Psoas muscle (tissue), 7 donors: ENCODE measurements at regions not wholly inside any gene's neighbourhood (a gene's known extent, or its start where the extent isn't known, plus 50 kb on each side); places are given as distances from the start of the nearest gene placed in this dataset.

Experiments used
- ATAC-seq, 4 donors: fragments of 200-7000 bp; cut with Tn5 transposase; one replicate each; pipeline ENCODE4 v1.9.1; 2020; ENCODE audit warnings: moderate library complexity in 3 of 4, mild to moderate bottlenecking in 2 of 4
- DNase-seq, 2 donors: peaks; one replicate each; pipeline ENCODE4 v3.0.0-alpha.2; 2020
- H3K27ac ChIP-seq: fragments of 200-600 bp; one replicate; pipeline ENCODE4 v1.8.0; 2022
- H3K27me3 ChIP-seq, 3 donors: fragments of 200-600 bp in 1 of 3; one replicate each; pipeline versions ENCODE4 v1.6.1 to v1.8.0; 2013 to 2022; ENCODE audit warnings: low read length in 2 of 3, mild to moderate bottlenecking in 2 of 3, moderate library complexity in 1 of 3; ENCODE audit not compliant: insufficient read depth in 3 of 3
- H3K36me3 ChIP-seq, 2 donors: fragments of 200-600 bp in 1 of 2; one replicate each; pipeline versions ENCODE4 v1.6.1 to v1.8.0; 2013 to 2022; ENCODE audit warnings: low read depth in 1 of 2, mild to moderate bottlenecking in 1 of 2, moderate library complexity in 1 of 2; ENCODE audit not compliant: insufficient read depth in 1 of 2
- H3K4me1 ChIP-seq: fragments of 200-600 bp; one replicate; pipeline ENCODE4 v1.8.0; 2022
- H3K4me3 ChIP-seq: fragments of 200-600 bp; one replicate; pipeline ENCODE4 v1.8.0; 2022; ENCODE audit warnings: mild to moderate bottlenecking
- H3K9me3 ChIP-seq: fragments of 200-600 bp; one replicate; pipeline ENCODE4 v1.8.0; 2022
- CTCF ChIP-seq: fragments of 200-600 bp; IDR thresholded peaks from one replicate; pipeline ENCODE4 v1.8.0; 2022; ENCODE audit warnings: antibody characterized with exemption
- WGBS, 3 donors: extraction: QIAGEN DNeasy Blood & Tissue Kit; methylation state at CpG; one replicate each; pipeline versions ENCODE4 v1.1.6 to v1.1.7; 2013; 5-methylcytosine and 5-hydroxymethylcytosine counted together
- intact Hi-C, 2 donors: fragments of 100-400 bp; cut with DNase I; formaldehyde crosslinking; loops; one replicate each; pipeline versions ENCODE4 v1.11.0 to v1.14.2; 2022
- donor health status: healthy with polysubstance abuse.
- donor health status: DM: no; HTN: no; CAD: no; lungs with moderate emphysema.
- donor health status: Bipolar disorder and iron deficiency.
- donor health status: healthy.
- donor health status: DM: yes; HTN: yes; CAD: no.
- donor health status: DM: no; HTN: no; CAD: no.
- donor health status: DM: yes; HTN: yes; CAD: no.

DNA sequence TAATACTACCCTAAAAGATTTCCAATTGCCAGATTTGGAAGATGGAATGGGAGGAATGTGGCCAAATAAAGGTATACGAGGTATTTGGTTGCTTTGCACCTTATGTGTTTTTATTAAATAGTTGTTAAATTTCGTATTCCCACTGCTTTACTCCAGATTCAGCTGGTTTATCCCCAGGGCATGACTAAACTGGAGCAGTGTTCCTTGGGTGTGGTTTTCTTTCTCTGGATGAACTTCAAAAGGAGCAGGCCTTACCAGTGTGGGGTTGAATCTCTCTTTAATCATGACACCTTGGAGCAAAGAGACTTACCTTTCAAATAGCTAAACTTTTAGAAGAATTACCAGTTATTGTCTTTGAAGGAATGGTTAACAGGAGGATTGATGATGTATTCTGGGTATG is 121.7 kb upstream of the BNC2 start:
- no peak overlapping the region for H3K4me3 ChIP-seq
- H3K4me1 ChIP-seq = peaks cover 3% of the 10 kb centered on the region
- no peaks in the 10 kb centered on the region for H3K27me3 ChIP-seq
- intact Hi-C loops = no loop called here
- peaks cover 11% of the 10 kb centered on the region for H3K9me3 ChIP-seq
- no peak for TF ChIP-seq CTCF
- DNase-seq (no peak), ATAC-seq (no peak)
- H3K36me3 ChIP-seq = no peaks in the 10 kb centered on the region
- 61 to 63% (median 62%) methylated on average over 2 of the region's 2 CpGs for WGBS, 3 donors
- no peak overlapping the region for H3K27ac ChIP-seq

DNA sequence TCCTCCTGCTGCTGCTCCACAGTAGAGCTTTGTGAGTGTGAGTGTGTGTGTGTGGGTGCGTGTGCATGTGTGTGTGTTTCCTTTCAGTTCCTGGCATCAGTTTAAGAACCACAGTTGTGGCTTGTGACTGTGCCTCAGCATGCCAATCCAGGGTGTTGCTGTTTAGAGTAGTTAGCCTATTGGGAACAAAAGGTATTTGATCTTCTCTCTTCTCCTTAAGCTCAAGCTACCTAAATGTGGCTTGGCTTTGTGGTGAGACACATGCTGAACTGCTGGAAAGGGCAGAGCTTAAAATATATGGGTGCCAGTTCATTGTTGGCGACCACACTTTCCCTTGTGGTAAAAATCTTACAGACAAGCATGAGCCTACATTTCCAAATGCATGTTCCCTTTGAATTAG is 116.6 kb upstream of the BNC2 start:
- peak in 2 of 4 donors; percentile 72 for ATAC-seq
- Histone ChIP-seq H3K27me3 (no peaks in the 10 kb centered on the region), H3K27ac (peak overlapping the region; percentile 23), H3K4me1 (peaks cover 10% of the 10 kb centered on the region), H3K36me3 (no peaks in the 10 kb centered on the region), H3K4me3 (no peak overlapping the region), H3K9me3 (no peaks in the 10 kb centered on the region)
- no peak for TF ChIP-seq CTCF
- WGBS, 3 donors = 45 to 75% (median 60%) methylated on average over 2 of the region's 2 CpGs
- intact Hi-C loops = loop anchor here in 1 of 2 donors (10.0 kb wide), 1 partner anchor 82 kb away; no protein-coding TSS in a partner anchor
- no peak for DNase-seq

GRCh38 chr9:16986556-16986955 is 116.1 kb upstream of the BNC2 start:
- ATAC-seq = no peak
- no peaks in the 10 kb centered on the region for H3K9me3 ChIP-seq
- intact Hi-C loops = loop anchor here in 1 of 2 donors (10.0 kb wide), 1 partner anchor 82 kb away; no protein-coding TSS in a partner anchor
- H3K27me3 ChIP-seq = no peaks in the 10 kb centered on the region
- H3K27ac ChIP-seq = peak overlapping the region; percentile 23
- no peak for DNase-seq
- no peaks in the 10 kb centered on the region for H3K36me3 ChIP-seq
- peaks cover 10% of the 10 kb centered on the region for H3K4me1 ChIP-seq
- WGBS, 3 donors = 59 to 78% (median 61%) methylated on average over 4 of the region's 4 CpGs
- H3K4me3 ChIP-seq = no peak overlapping the region
- TF ChIP-seq CTCF = no peak

- 61 to 68% (median 68%) methylated on average over 12 of the region's 12 CpGs for WGBS, 3 donors
- peak in 2 of 4 donors; percentile 37 to 50 for ATAC-seq
- Histone ChIP-seq H3K4me3 (no peak overlapping the region), H3K9me3 (no peaks in the 10 kb centered on the region), H3K4me1 (peaks cover 10% of the 10 kb centered on the region), H3K27me3 (no peaks in the 10 kb centered on the region), H3K36me3 (no peaks in the 10 kb centered on the region), H3K27ac (no peak overlapping the region)
- DNase-seq = peak in 1 of 2 donors; percentile 22
- TF ChIP-seq CTCF = no peak
- intact Hi-C loops = loop anchor here in 1 of 2 donors (10.0 kb wide), 1 partner anchor 81 kb away; no protein-coding TSS in a partner anchor
These were observed 115.3 kb upstream of the BNC2 start for GRCh38 chr9:16985559-16986348.
